GM13977 (cell line): ENCODE measurements at regions not wholly inside any gene's neighbourhood (a gene's known extent, or its start where the extent isn't known, plus 50 kb on each side); places are given as distances from the start of the nearest gene placed in this dataset.

Experiments
- DNase-seq: peaks from one replicate; pipeline ENCODE4 v3.0.0; 2012; ENCODE audit warnings: low spot score
- in situ Hi-C: fragments of 300-500 bp; cut with MboI; formaldehyde crosslinking; loops from one replicate; pipeline ENCODE4 v1.12.0; 2022; ENCODE audit warnings: low sequenced_read_pairs, low pct_unique_long_range_greater_than_20kb, mixed read lengths, inconsistent platforms; ENCODE audit not compliant: unreplicated experiment
- TF ChIP-seq, protein P1 (sequence below): IDR thresholded peaks from 2 replicates; pipeline ENCODE4 v1.5.1; 2012; ENCODE audit warnings: mild to moderate bottlenecking, control low read depth; ENCODE audit not compliant: insufficient read depth; ENCODE audit errors: extremely low read depth, missing control alignments

DNA sequence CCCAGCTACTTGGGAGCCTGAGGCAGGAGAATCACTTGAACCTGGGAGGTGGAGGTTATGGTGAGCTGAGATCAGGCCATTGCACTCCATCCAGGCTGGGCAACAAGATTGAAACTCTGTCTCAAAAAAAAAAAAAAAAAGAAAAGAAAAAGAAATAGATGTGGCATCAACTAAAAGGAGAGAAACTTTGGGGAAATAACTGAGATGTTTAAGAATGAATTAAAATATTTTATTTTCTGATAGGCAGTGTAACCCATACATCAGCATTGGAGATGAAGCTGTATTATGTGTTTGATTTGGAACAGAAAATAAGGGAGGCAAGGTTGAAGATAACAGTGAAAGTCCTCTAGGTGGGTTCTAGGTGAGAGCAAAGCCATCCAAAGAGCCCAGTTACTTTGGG is 110.7 kb upstream of the HNRNPA3 start:
- TF ChIP-seq, protein P1, sequence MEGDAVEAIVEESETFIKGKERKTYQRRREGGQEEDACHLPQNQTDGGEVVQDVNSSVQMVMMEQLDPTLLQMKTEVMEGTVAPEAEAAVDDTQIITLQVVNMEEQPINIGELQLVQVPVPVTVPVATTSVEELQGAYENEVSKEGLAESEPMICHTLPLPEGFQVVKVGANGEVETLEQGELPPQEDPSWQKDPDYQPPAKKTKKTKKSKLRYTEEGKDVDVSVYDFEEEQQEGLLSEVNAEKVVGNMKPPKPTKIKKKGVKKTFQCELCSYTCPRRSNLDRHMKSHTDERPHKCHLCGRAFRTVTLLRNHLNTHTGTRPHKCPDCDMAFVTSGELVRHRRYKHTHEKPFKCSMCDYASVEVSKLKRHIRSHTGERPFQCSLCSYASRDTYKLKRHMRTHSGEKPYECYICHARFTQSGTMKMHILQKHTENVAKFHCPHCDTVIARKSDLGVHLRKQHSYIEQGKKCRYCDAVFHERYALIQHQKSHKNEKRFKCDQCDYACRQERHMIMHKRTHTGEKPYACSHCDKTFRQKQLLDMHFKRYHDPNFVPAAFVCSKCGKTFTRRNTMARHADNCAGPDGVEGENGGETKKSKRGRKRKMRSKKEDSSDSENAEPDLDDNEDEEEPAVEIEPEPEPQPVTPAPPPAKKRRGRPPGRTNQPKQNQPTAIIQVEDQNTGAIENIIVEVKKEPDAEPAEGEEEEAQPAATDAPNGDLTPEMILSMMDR: no peak
- in situ Hi-C loops: no loop called here
- no peak for DNase-seq

DNA sequence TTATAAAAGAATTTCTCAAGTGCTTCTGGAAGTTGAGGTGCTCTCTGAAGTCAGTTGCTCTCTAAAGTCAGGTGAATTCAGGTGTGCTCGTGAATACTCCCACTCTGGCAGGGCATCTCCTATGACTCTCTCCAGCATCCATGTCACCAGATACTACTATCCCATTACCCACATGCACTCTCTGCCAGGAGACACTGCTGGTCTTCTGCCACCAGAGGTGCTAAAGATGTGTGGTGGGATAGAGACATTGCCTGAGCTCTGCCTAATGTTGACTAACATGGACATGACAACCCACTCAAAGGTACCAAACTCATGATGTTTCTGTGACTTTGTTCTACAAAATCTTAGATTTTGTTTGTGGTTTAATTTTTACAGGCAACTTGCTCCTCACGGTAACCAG is 106.4 kb upstream of the HNRNPA3 start:
- in situ Hi-C loops: no loop called here
- no peak for DNase-seq
- TF ChIP-seq, protein P1: peak; percentile 27

DNA sequence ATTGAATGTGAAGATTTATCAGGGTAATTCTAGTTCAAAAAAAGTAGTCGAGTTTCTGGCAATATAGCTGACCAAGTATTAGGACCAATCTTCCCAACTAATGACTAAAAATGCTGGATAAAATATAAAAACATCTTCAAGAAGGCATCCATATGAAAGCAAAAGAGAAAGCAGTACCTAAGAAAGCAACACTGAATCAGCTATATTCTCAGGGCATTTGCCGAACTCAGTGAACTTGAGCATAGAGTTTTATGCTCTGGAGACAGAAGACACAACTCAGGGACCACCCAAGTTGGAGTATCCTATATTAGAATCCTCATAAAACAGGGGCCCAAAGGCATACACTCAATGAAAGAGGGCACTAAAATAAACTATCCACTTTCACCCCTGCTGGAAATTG is 103.7 kb upstream of the HNRNPA3 start:
- in situ Hi-C loops: no loop called here
- no peak for DNase-seq
- TF ChIP-seq, protein P1: no peak

DNA sequence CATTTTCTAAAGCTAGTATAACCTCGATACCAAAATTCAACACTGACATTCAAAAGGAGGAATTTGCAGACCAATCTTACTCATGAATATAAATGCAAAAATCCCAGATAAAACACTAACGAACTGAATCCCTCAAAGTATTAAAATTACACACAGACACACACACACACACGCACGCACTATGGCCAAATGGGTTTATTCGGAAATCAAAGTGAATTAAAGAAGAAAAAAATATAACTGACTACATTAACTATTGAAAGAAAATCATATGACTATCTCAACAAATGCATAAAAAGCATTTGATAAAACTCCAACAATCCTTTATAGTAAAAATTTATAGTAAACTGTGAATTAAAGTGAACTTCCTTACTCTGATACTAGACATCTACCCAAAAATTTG is 97.9 kb upstream of the HNRNPA3 start:
- TF ChIP-seq, protein P1: no peak
- in situ Hi-C loops: no loop called here
- DNase-seq: no peak

DNA sequence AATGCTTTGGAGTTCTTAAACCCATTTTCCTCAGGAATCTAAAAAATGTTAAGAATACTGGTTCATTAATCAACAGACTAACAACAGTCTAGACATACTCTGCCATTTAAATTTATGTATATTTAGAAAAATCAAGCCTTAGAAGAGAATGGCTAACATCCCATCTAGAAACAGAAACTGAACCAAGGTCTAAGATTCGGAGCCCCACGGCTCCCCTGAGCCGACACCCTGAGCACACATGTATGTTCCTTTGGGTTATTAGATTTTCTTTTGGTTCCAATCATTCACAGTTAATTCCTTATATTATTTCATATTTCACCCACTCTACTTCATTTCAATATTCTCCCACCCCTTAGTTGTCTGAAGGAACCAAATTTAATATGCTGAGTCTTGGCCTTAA is 94.8 kb upstream of the HNRNPA3 start:
- DNase-seq: no peak
- TF ChIP-seq, protein P1: no peak
- in situ Hi-C loops: no loop called here

DNA sequence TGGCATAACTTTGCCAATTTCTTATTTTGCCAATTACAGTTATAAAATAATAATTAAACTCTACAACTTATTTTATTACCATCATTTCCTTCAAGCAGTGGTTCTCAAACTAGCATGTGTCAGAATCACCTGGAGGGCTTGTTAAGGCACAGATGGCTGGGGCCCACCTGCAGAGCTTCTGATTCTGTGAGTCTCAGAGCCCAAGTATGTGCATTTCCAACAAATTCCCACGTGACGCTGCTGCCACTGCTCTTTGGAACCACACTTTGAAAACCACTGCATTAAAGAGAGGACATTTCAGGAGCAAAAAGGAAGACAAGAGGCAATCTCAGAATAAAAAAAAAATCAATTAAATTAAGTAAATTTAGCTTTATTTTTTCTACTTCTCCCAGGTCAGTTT is 94.0 kb upstream of the HNRNPA3 start:
- in situ Hi-C loops: no loop called here
- TF ChIP-seq, protein P1: no peak
- DNase-seq: no peak

DNA sequence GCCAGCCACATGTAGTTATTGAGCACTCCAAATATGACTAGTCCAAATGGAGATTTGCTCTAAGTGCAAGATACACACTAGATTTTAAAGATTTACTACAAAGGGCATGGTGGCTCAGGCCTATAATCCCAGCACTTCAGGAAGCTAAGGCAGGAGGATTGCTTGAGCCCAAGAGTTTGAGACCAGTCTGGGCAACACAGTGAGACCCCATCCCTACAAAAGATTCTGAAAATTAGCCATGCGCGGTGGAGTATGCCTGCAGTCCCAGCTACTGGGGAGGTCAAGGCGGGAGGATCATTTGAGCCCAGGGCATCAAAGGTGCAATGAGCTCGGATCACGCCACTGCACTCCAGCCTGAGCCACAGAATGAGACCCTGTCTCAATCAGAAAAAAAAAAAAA is 93.5 kb upstream of the HNRNPA3 start:
- DNase-seq: no peak
- in situ Hi-C loops: no loop called here
- TF ChIP-seq, protein P1: no peak
